ENCODE measurements at regions not wholly inside any gene's neighbourhood (a gene's known extent, or its start where the extent isn't known, plus 50 kb on each side); places are given as distances from the start of the nearest gene placed in this dataset.

GRCh38 chr9:135219676-135220600, 132.5 kb downstream of the OLFM1 start:
- no peak for DNase-seq (ENCODE audit: low read depth in 2 of 2)

- no peak for DNase-seq (ENCODE audit: low read depth in 2 of 2)
These were observed 133.4 kb downstream of the OLFM1 start for GRCh38 chr9:135220601-135221575.

- no peak for DNase-seq (ENCODE audit: low read depth in 2 of 2)
These were observed 134.1 kb downstream of the OLFM1 start for GRCh38 chr9:135221576-135221950.

GRCh38 chr9:135221951-135222631, 134.6 kb downstream of the OLFM1 start:
- no peak for DNase-seq (ENCODE audit: low read depth in 2 of 2)

GRCh38 chr9:135222881-135223760, 135.7 kb downstream of the OLFM1 start:
- no peak for DNase-seq (ENCODE audit: low read depth in 2 of 2)

GRCh38 chr9:135223831-135224230, 136.4 kb downstream of the OLFM1 start:
- no peak for DNase-seq (ENCODE audit: low read depth in 2 of 2)

- no peak for DNase-seq (ENCODE audit: low read depth in 2 of 2)
These were observed 136.9 kb downstream of the OLFM1 start for GRCh38 chr9:135224286-135224877.

- no peak for DNase-seq (ENCODE audit: low read depth in 2 of 2)
These were observed 137.6 kb downstream of the OLFM1 start for GRCh38 chr9:135224921-135225541.

GRCh38 chr9:135225619-135226228, 138.3 kb downstream of the OLFM1 start:
- no peak for DNase-seq (ENCODE audit: low read depth in 2 of 2)

- no peak for DNase-seq (ENCODE audit: low read depth in 2 of 2)
These were observed 139.0 kb downstream of the OLFM1 start for GRCh38 chr9:135226369-135227050.

GRCh38 chr9:135227641-135228251, 140.3 kb downstream of the OLFM1 start:
- DNase-seq (ENCODE audit: low read depth in 2 of 2): no peak

GRCh38 chr9:135228345-135228982, 141.0 kb downstream of the OLFM1 start:
- DNase-seq (ENCODE audit: low read depth in 2 of 2): no peak

GRCh38 chr9:135228983-135229625, 141.6 kb downstream of the OLFM1 start:
- no peak for DNase-seq (ENCODE audit: low read depth in 2 of 2)

- DNase-seq (ENCODE audit: low read depth in 2 of 2): no peak
These were observed 142.4 kb downstream of the OLFM1 start for GRCh38 chr9:135229701-135230385.

- no peak for DNase-seq (ENCODE audit: low read depth in 2 of 2)
These were observed 142.9 kb downstream of the OLFM1 start for GRCh38 chr9:135230386-135230765.

GRCh38 chr9:135230817-135231520, 143.5 kb downstream of the OLFM1 start:
- DNase-seq (ENCODE audit: low read depth in 2 of 2): no peak

All from stimulated activated CD4-positive, alpha-beta T cell treated with anti-CD3 and anti-CD28 coated beads, Interleukin-1b, Interleukin-23, amount 100 ng/mL, for 1 hour (primary cell).